Activated T-cell treated with anti-CD3 and anti-CD28 coated beads for 48 hours (primary cell): ENCODE measurements at regions not wholly inside any gene's neighbourhood (a gene's known extent, or its start where the extent isn't known, plus 50 kb on each side); places are given as distances from the start of the nearest gene placed in this dataset.
"Not testable (repeated sequence)": the region's sequence is repeated elsewhere in the genome, so short reads cannot be mapped to it uniquely, and the experiment has no call there.

Experiments used
- DNase-seq: peaks from one replicate; pipeline ENCODE4 v3.0.0-alpha.2; 2020; ENCODE audit warnings: low read depth

DNA sequence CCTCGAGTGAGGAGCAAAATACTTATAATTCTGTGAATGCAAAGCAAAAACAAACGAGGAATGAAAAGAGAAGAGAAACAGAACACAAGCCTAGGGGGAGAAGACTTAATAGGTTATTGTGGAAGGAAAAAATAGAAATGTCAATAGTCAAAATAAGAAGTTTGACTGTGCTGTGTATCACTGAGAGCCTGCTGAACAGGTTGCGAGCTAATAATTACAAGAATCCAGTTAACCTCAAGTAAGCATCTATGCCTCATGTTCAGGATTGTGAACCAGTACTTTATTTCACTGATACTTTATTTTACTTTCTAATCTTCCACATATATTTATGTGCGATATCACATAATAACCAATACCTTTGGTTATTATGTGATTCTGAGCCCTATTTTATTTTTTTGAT, 316.7 kb downstream of the OTUD1 start:
- no peak for DNase-seq

DNA sequence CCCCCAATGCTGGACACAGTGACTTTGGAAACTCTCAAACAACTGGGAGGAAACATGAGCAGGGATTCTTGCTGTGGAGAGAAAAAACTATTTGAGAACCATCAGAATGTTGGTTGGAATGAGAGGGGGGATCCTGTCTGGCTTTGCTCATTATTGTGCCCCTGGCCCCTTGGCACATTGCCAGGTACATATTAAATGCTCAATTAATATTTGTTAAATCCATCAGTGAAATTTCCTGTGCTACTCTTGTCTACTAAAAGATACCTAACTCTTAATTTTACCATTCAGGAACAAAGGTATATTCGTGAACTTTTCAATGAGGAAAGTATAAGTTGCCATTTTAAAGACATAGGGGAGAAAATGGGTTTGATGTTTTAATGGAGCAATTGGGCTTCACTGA, 329.4 kb downstream of the OTUD1 start:
- no peak for DNase-seq

DNA sequence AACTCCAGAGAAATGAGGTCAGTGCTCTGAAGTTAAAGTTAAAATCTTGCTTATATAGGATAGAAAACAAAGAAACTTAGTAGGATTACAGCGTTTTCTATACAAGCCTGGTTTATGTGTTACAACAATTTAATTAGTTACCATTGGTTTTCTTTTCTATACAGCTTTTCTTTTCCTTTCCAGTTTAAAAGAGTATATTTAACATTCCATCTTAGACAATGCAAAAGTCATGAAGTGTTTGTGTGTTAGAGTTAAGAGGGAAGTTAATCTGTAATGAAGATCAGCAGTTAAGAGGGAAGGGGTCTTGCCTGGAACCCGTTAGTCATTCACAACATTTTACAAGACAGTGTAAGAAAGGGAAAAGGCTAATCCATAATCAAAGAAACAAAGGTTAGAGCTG, 338.3 kb downstream of the OTUD1 start:
- DNase-seq, result no peak

DNA sequence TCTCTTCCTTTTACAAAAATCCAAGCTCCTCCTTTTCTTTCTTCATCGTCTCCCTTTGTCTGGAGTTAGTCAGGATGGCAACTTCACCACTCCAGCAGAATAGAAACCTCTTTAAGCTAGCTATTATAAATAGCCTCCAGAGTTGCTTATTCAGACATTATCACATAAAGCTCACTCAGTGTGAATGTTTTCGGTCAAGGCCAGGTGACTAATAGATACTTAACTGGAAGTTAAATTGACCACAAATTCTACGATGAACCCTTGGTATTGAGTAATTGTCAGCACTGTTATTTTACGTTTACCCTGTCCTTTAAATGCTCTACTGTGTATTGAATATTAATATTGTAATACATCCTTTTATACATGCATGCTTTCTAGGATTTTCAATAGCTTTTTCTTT, 340.4 kb downstream of the OTUD1 start:
- no peak for DNase-seq

DNA sequence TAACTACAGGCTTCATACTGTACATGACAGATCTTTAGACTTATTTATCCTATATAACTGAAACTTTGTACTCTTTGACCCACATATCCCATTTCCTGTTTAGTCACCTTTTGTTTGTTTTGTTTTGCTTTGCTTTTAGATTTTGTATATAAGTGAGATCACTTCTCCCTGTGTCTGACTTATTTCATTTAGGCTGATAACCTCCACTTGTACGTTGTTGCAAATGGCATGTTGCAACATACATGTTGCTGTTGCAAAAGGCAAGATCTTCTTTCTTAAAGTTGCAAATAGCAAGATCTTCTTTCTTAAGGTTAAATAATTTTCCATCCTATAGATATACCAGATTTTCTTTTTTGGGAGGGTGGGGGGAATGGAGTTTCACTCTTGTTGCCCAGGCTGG, 341.5 kb downstream of the OTUD1 start:
- DNase-seq, result no peak

DNA sequence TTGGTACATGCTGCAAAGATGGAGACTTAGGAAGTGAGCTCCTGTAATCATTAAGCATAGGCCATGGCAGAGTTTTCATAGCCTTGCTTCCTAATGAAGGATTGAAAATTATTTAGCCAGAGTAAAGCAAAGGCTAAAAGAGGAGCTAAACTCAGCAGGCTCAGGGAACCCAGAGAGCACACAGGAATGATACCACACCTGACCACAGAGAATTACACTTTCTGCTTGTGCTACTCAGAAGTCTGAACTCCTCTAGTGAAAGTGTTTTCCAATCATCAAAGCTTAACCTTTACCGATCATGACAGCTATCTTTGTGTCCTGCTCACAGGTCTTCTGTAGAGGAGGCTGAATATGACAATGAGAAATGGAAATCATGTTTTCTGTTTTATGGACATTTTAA, 347.7 kb downstream of the OTUD1 start:
- DNase-seq, result no peak

DNA sequence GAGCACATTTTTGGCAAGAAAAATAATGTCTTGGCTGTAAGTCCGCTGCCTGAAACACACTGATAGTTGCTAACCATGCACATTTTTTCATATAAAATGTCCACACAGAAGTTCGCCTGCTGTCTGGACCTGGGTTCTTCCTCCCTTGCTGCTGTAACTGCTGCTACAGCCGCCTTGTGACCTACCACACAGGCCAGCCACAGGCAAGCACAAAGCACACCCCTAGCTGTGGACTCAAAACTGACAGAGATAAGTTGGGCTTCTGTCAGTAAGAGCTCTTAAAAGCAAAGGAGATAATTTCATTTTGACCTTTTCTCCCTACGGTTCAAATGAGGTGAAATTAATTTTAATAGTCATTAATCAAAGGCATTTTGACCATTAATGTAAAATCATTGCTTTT, 354.7 kb downstream of the OTUD1 start:
- no peak for DNase-seq

DNA sequence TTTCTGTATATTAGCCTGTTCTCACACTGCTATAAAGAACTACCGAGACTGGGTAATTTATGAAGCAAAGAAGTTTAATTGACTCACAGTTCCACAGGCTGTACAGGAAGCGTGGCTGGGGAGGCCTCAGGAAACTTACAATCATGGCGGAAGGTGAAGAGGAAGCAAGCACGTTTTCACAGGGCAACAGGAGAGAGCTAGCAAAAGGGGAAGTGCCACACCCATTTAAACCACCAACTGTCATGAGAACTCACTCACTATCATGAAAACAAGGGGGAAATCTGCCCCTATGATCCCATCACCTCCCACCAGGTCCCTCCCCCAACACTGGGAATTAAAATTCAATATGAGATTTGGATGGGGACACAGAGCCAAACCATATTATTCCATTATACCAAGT, 358.6 kb downstream of the OTUD1 start:
- not testable (repeated sequence) for DNase-seq

DNA sequence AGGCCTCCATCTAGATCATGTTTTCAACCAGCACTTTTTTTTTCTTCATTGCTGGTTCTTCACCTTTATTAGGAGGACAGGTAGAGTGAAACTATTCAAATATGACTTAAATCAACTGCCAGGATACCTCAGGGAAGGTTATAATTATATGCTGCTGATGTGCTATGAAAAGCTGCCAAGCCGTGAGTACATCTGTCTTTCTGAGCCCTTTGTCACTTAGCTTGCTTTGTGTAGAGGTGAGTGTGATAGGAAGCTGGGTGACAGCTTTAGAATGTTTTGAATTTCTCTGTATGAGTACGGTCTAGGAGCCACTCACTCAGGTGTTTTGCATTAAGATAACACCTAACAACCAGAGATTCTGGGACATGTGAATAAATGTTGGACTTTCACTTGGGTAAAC, 365.2 kb downstream of the OTUD1 start:
- DNase-seq, result no peak

DNA sequence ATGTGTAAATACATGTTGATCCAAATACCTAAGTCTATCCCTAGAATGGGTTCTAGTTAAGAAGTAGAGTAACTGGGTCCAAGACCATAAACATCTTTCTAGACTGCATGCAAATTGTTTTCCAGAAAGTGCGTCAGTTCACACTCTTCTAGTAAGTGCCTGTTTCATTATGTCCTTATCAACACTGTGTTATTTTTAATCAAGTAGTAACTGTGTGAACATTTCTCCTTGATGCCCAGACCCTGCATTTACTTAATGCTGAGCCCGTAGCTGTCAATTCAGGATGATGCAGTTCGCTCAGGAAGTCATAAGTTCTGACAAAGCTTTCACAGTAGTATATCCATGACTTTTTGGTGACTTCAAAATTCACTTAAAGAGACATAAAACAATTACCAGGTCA, 374.8 kb downstream of the OTUD1 start:
- no peak for DNase-seq

DNA sequence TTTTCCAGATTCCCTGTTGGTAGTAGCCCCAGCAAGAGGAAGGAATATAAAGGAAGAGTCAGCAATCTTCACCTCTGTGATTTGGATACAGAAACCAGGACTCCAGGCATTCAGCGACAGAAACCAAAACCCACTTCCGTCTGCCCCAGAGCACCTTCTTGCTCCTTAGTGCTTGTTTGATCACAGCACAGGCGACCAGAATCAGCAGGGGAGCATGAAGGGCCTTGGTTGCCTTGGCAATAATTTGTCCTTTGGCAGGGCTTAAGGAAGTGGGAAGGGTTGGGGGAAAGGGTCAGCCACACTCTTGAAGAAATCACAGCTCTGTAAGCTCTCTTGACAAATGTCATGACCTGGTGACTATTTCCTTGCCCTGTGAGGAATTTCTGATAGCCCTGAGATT, 379.6 kb downstream of the OTUD1 start:
- no peak for DNase-seq

DNA sequence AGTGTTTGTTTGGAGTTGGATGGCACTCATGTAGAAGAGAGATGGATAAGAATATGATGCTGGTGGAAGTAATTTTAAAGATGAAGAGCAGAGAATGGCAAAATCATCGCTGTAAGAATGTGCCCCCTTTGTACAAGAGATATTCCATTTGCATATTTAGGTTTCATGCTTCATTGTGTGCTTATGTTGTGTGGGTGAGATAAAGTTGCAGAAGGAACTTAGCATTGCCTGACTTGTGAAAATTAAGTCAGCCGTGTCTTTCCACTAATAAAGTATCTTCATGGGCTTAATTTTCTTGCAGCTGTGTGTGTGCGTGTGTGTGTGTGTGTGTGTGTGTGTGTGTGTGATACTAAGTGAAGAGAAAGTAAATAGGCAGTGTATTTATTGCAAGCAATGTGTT, 381.9 kb downstream of the OTUD1 start:
- no peak for DNase-seq

DNA sequence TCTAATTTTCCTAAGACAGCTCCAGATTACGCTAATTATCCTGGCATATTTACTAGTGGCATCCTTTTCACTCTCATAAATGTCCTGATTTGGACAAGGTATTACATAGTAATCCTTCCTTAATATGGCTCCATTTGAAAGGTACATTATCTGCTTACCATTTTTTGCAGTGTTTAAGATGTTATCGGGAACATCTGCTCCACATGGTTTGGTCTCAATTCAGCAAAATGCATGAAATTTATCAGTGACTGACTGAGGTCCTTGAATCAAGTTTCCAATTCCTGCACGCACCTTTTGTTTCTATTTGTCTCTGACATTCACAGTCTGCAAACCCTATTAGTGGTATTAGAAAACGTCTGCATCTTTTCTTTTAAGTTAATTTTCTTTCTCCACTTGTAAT, 384.1 kb upstream of the KIAA1217 start:
- DNase-seq, result no peak

DNA sequence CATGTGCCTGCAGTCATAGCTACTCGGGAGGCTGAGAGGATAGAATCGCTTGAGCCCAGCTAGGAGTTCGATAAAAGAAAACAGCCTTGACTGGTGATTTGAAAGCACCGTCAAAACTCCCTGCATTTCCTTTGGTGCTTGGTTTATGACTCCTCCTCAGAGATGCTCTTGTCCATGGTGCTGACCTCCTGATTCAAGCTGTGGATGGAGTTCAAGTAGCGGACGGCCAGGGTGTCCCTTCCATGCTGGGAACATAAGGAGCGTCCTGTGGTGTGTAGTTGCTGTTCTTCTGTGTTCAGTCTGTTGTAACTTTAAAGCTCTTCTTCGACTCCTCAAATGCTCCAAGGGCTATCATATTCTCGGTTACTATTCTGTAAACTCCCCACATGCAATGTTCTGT, 382.5 kb upstream of the KIAA1217 start:
- no peak for DNase-seq

DNA sequence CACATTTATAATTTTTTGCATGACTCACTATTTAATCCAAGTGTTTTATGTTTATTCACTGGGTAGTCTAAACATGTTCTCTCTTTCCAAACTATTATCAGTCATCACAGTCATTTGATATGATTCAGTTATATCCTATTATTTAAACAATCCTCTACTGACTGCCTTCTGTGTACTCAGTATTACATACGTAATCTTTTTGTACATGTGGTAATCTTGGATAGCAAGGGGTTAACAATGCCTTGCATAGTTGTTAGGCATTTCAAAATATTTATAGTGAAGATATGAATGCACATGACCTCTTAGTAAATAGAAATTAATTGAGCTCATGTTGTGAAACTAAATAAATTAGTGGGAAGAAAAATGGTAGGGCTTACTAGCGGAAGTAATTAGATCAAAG, 379.4 kb upstream of the KIAA1217 start:
- no peak for DNase-seq

DNA sequence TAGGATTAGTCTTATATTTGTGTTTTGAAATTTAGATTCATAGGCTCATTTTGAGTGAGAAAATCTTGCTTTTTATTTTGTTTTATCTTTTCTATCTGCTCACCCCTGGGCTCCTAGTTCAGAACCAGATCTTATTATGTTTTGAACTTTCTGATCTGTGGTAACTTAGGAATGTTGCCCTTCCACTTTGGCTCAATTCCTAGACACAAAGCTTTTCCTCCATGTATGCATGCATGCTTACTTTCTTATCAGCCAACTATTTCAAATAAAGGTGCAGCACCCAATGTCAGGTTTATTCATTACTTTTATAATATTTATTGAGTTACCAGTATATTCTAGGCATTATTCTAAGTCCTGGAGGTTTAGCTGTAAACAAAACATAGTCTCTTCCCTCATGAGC, 374.8 kb upstream of the KIAA1217 start:
- DNase-seq, result no peak

DNA sequence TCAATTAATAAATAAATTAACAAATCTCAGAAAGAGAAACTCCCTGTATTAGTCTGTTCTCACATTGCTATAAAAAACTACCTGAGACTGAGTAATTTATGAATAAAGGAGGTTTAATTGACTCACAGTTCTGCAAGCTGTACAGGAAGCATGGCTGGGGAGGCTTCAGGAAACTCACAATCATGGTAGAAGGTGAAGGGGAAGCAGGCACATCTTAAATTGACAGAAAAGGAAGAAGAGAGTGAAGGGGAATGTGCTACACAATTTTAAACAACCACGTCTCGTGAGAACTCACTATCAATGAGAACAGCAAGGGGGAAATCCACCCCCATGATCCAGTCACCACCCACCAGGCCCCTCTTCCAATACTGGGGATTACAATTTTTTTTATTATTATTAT, 358.3 kb upstream of the KIAA1217 start:
- no peak for DNase-seq

DNA sequence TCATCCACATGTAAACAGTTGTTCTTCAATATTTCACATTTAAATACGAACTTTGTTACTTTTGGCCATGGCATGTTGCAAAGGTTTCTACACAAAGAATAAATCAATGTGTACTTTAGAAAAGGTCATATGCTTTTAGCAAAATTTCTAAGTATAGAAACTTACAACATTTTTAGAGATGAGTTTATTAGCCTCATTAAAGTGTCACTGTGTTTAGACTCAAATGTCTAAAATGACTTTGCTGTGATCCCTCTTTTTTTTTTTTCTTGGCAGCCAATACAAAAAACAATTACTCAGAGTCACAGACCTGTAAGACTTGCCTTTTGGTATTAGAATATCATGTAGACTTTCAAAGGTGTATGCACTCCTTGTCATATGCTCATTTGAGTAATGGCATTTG, 349.3 kb upstream of the KIAA1217 start:
- no peak for DNase-seq

DNA sequence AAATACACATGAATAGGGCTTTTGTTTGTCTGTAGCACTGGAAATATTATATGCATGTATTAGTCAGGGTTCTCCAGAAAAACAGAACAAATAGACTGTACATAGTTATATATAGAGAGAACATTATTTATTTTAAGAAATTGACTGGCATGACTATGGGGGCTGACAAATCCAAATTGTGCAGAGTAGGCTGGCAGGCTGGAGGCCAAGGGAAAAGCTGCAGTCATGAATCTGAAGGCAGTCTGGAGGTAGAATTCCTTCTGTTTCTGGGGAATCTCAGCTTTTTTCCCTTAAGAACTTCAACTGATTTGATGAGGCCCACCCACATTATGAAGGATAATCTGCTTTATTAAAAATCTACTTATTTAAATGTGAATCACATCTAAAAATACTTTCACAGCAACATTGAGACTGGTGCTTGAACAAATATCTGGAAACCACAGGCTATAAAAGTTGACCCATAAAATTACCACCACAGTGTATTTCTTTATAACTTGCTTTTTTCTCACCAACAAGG, 344.2 kb upstream of the KIAA1217 start:
- no peak for DNase-seq

DNA sequence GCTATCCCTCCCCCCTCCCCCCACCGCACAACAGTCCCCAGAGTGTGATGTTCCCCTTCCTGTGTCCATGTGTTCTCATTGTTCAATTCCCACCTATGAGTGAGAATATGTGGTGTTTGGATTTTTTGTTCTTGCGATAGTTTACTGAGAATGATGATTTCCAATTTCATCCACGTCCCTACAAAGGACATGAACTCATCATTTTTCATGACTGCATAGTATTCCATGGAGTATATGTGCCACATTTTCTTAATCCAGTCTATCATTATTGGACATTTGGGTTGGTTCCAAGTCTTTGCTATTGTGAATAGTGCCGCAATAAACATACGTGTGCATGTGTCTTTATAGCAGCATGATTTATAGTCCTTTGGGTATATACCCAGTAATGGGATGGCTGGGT, 342.0 kb upstream of the KIAA1217 start:
- DNase-seq, result not testable (repeated sequence)

DNA sequence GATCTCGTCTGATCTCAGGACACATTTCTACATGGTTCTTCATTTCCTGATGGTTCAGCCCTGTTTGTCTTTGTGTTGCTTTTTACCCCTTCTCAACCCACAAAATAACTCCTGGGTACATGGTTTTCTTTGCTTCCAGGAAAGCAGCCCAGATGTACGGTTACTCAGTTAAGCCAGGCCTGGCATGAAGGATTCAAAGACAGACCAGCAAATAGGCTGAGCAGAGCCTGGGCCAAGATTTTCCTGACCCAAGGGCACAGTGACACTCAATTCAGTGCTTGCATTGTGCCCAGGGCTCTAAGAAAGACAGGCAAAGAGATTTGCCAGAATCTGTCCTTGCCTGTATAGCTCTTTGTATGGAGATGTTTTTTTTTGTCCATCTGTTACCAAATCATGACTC, 340.8 kb upstream of the KIAA1217 start:
- DNase-seq, result no peak

DNA sequence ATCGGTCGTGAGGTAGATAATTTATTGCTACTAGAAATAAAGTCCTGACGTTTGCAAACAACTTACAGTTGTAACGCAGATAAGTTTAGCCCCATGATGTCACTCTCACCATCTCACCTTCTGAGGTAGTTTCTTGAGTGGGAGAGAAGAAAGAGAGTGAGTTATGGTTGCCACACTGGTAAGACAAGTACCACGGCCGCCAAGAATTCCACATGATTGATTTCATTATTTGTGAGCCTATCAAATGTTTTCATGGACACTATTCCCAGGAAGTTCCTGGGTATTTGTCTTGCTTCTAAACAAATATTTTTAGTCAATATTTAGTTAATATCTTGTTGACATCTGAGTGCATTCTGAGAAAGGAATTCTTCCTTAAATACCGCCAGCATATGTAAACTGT, 339.4 kb upstream of the KIAA1217 start:
- DNase-seq, result no peak

DNA sequence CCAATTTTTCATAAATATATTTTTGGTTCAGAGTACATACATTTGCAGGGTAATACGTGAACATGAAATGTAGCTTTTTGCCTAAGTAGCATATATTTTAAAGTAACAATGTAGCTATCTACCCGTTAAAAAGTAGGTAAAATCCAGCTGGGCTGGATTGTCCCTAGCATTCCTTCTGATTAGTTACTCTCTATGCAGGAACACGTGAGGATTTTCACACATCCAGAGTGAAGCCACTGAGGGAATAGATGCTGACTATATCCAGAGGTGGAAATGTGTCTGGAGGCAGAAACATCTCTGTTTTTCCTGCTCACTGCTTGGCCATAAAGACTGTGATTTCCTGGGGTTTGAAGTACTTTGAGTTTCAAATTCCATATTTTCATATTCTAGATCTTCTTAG, 338.9 kb upstream of the KIAA1217 start:
- no peak for DNase-seq

DNA sequence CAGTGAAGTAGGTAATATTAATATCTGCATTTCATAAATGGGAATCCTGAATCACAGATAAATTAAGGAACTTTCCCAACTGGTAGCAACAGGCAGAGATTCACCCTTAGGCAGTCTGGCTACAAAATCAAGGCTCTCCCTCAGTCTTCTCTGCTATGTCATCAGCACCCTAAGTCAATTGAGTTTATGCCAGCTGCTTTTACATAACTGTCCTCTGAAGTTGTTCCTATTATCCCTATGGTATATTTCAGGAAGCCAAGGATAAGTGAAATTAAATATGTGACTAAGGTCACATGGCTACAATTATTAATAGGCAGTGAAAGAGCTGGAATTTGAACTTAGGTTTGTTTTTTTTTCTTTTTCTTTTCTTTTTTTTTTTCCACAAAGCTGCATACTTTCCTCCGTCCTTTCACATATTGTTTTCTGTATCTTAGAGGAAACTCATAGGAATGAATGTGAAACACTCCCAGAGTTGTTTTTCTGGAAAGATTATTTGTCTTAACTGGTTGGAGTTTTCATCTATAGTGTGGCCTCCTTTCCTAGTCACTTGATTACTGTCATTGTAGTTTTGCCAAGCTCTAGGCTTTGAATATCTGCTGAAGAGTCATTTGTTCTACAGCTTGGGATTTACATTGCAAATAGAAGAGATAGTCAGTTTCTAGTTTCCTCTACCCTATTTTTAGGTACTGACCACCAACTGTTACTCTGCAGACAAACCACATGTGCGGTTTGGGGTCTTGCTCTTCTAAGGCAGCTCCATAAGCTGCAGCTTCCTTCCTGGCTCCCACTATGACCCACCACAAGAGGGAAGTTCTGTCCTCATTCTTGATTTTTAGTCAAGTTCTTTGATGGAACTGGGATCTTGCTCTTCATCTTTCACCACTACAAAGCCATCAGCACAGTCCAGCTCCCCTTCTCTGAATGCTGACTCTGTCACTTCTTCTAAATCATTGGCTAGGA, 338.0 kb upstream of the KIAA1217 start:
- no peak for DNase-seq
